ENCODE measurements at regions not wholly inside any gene's neighbourhood (a gene's known extent, or its start where the extent isn't known, plus 50 kb on each side); places are given as distances from the start of the nearest gene placed in this dataset.
"Not testable (repeated sequence)": the region's sequence is repeated elsewhere in the genome, so short reads cannot be mapped to it uniquely, and the experiment has no call there.

- Histone ChIP-seq H3K9me3 (ENCODE audit: control insufficient read depth in 1 of 2, low read length in 2 of 2) (peaks cover 0 to 3% of the 10 kb centered on the region in 2 donors), H3K4me1 (ENCODE audit: control insufficient read depth in 1 of 2, insufficient read depth in 2 of 2, low read length in 2 of 2) (no peaks in the 10 kb centered on the region), H3K36me3 (ENCODE audit: control insufficient read depth in 1 of 2, insufficient read depth in 2 of 2, low read length in 2 of 2) (no peaks in the 10 kb centered on the region), H3K4me3 (ENCODE audit: low read depth in 1 of 2, low read length in 2 of 2) (no peak overlapping the region), H3K27me3 (ENCODE audit: control insufficient read depth in 1 of 2, insufficient read depth in 2 of 2, low read length in 2 of 2) (no peaks in the 10 kb centered on the region), H3K27ac (ENCODE audit: low read depth, low read length) (no peak overlapping the region), H3K9ac (ENCODE audit: low read depth in 1 of 2, low read length in 2 of 2) (no peak overlapping the region)
These were observed 1337.6 kb upstream of the SLC39A10 start for GRCh38 chr2:194319222-194319992.

GRCh38 chr2:194314042-194314441 lies 1343.0 kb upstream of the SLC39A10 start:
- H3K9me3 ChIP-seq (ENCODE audit: control insufficient read depth in 1 of 2, low read length in 2 of 2) = peaks cover 0 to 3% of the 10 kb centered on the region in 2 donors
- H3K4me1 ChIP-seq (ENCODE audit: control insufficient read depth in 1 of 2, insufficient read depth in 2 of 2, low read length in 2 of 2) = no peaks in the 10 kb centered on the region
- no peak overlapping the region for H3K9ac ChIP-seq (ENCODE audit: low read depth in 1 of 2, low read length in 2 of 2)
- H3K27me3 ChIP-seq (ENCODE audit: control insufficient read depth in 1 of 2, insufficient read depth in 2 of 2, low read length in 2 of 2) = no peaks in the 10 kb centered on the region
- H3K36me3 ChIP-seq (ENCODE audit: control insufficient read depth in 1 of 2, insufficient read depth in 2 of 2, low read length in 2 of 2) = no peaks in the 10 kb centered on the region
- no peak overlapping the region for H3K27ac ChIP-seq (ENCODE audit: low read depth, low read length)
- no peak overlapping the region for H3K4me3 ChIP-seq (ENCODE audit: low read depth in 1 of 2, low read length in 2 of 2)

GRCh38 chr2:194304191-194304590 lies 1352.8 kb upstream of the SLC39A10 start:
- Histone ChIP-seq H3K4me1 (ENCODE audit: control insufficient read depth in 1 of 2, insufficient read depth in 2 of 2, low read length in 2 of 2) (no peaks in the 10 kb centered on the region), H3K27ac (ENCODE audit: low read depth, low read length) (no peak overlapping the region), H3K9me3 (ENCODE audit: control insufficient read depth in 1 of 2, low read length in 2 of 2) (no peaks in the 10 kb centered on the region), H3K27me3 (ENCODE audit: control insufficient read depth in 1 of 2, insufficient read depth in 2 of 2, low read length in 2 of 2) (no peaks in the 10 kb centered on the region), H3K9ac (ENCODE audit: low read depth in 1 of 2, low read length in 2 of 2) (no peak overlapping the region), H3K4me3 (ENCODE audit: low read depth in 1 of 2, low read length in 2 of 2) (no peak overlapping the region), H3K36me3 (ENCODE audit: control insufficient read depth in 1 of 2, insufficient read depth in 2 of 2, low read length in 2 of 2) (no peaks in the 10 kb centered on the region)

- Histone ChIP-seq H3K36me3 (ENCODE audit: control insufficient read depth in 1 of 2, insufficient read depth in 2 of 2, low read length in 2 of 2) (no peaks in the 10 kb centered on the region), H3K4me3 (ENCODE audit: low read depth in 1 of 2, low read length in 2 of 2) (no peak overlapping the region), H3K9ac (ENCODE audit: low read depth in 1 of 2, low read length in 2 of 2) (no peak overlapping the region), H3K27me3 (ENCODE audit: control insufficient read depth in 1 of 2, insufficient read depth in 2 of 2, low read length in 2 of 2) (no peaks in the 10 kb centered on the region), H3K27ac (ENCODE audit: low read depth, low read length) (no peak overlapping the region), H3K4me1 (ENCODE audit: control insufficient read depth in 1 of 2, insufficient read depth in 2 of 2, low read length in 2 of 2) (no peaks in the 10 kb centered on the region), H3K9me3 (ENCODE audit: control insufficient read depth in 1 of 2, low read length in 2 of 2) (no peaks in the 10 kb centered on the region)
These were observed 1355.1 kb upstream of the SLC39A10 start for GRCh38 chr2:194301946-194302345.

GRCh38 chr2:194294156-194294555 lies 1362.9 kb upstream of the SLC39A10 start:
- Histone ChIP-seq H3K27me3 (ENCODE audit: control insufficient read depth in 1 of 2, insufficient read depth in 2 of 2, low read length in 2 of 2) (no peaks in the 10 kb centered on the region), H3K9ac (ENCODE audit: low read depth in 1 of 2, low read length in 2 of 2) (no peak overlapping the region), H3K36me3 (ENCODE audit: control insufficient read depth in 1 of 2, insufficient read depth in 2 of 2, low read length in 2 of 2) (no peaks in the 10 kb centered on the region), H3K27ac (ENCODE audit: low read depth, low read length) (no peak overlapping the region), H3K4me1 (ENCODE audit: control insufficient read depth in 1 of 2, insufficient read depth in 2 of 2, low read length in 2 of 2) (no peaks in the 10 kb centered on the region), H3K9me3 (ENCODE audit: control insufficient read depth in 1 of 2, low read length in 2 of 2) (no peaks in the 10 kb centered on the region), H3K4me3 (ENCODE audit: low read depth in 1 of 2, low read length in 2 of 2) (no peak overlapping the region)

- H3K4me3 ChIP-seq (ENCODE audit: low read depth in 1 of 2, low read length in 2 of 2) = no peak overlapping the region
- no peaks in the 10 kb centered on the region for H3K9me3 ChIP-seq (ENCODE audit: control insufficient read depth in 1 of 2, low read length in 2 of 2)
- H3K9ac ChIP-seq (ENCODE audit: low read depth in 1 of 2, low read length in 2 of 2) = no peak overlapping the region
- H3K36me3 ChIP-seq (ENCODE audit: control insufficient read depth in 1 of 2, insufficient read depth in 2 of 2, low read length in 2 of 2) = no peaks in the 10 kb centered on the region
- no peaks in the 10 kb centered on the region for H3K4me1 ChIP-seq (ENCODE audit: control insufficient read depth in 1 of 2, insufficient read depth in 2 of 2, low read length in 2 of 2)
- no peaks in the 10 kb centered on the region for H3K27me3 ChIP-seq (ENCODE audit: control insufficient read depth in 1 of 2, insufficient read depth in 2 of 2, low read length in 2 of 2)
- no peak overlapping the region for H3K27ac ChIP-seq (ENCODE audit: low read depth, low read length)
These were observed 1365.9 kb upstream of the SLC39A10 start for GRCh38 chr2:194291104-194291503.

GRCh38 chr2:194289712-194290346 lies 1367.2 kb upstream of the SLC39A10 start:
- no peak overlapping the region for H3K27ac ChIP-seq (ENCODE audit: low read depth, low read length)
- H3K36me3 ChIP-seq (ENCODE audit: control insufficient read depth in 1 of 2, insufficient read depth in 2 of 2, low read length in 2 of 2) = no peaks in the 10 kb centered on the region

GRCh38 chr2:194276667-194277066 lies 1380.4 kb upstream of the SLC39A10 start:
- not testable (repeated sequence) for H3K9ac ChIP-seq (ENCODE audit: low read depth in 1 of 2, low read length in 2 of 2); H3K27ac ChIP-seq (ENCODE audit: low read depth, low read length); H3K27me3 ChIP-seq (ENCODE audit: control insufficient read depth in 1 of 2, insufficient read depth in 2 of 2, low read length in 2 of 2); H3K4me3 ChIP-seq (ENCODE audit: low read depth in 1 of 2, low read length in 2 of 2); H3K4me1 ChIP-seq (ENCODE audit: control insufficient read depth in 1 of 2, insufficient read depth in 2 of 2, low read length in 2 of 2); H3K9me3 ChIP-seq (ENCODE audit: control insufficient read depth in 1 of 2, low read length in 2 of 2); H3K36me3 ChIP-seq (ENCODE audit: control insufficient read depth in 1 of 2, insufficient read depth in 2 of 2, low read length in 2 of 2)

More at GRCh38 chr2:194289712-194290346, 1367.2 kb upstream of the SLC39A10 start:
- Histone ChIP-seq H3K9ac (ENCODE audit: low read depth in 1 of 2, low read length in 2 of 2) (no peak overlapping the region), H3K9me3 (ENCODE audit: control insufficient read depth in 1 of 2, low read length in 2 of 2) (no peaks in the 10 kb centered on the region), H3K4me1 (ENCODE audit: control insufficient read depth in 1 of 2, insufficient read depth in 2 of 2, low read length in 2 of 2) (no peaks in the 10 kb centered on the region), H3K27me3 (ENCODE audit: control insufficient read depth in 1 of 2, insufficient read depth in 2 of 2, low read length in 2 of 2) (no peaks in the 10 kb centered on the region), H3K4me3 (ENCODE audit: low read depth in 1 of 2, low read length in 2 of 2) (no peak overlapping the region)

GRCh38 chr2:194271293-194271961 lies 1385.6 kb upstream of the SLC39A10 start:
- Histone ChIP-seq H3K27ac (ENCODE audit: low read depth, low read length) (no peak overlapping the region), H3K4me1 (ENCODE audit: control insufficient read depth in 1 of 2, insufficient read depth in 2 of 2, low read length in 2 of 2) (no peaks in the 10 kb centered on the region), H3K4me3 (ENCODE audit: low read depth in 1 of 2, low read length in 2 of 2) (no peak overlapping the region), H3K9me3 (ENCODE audit: control insufficient read depth in 1 of 2, low read length in 2 of 2) (no peaks in the 10 kb centered on the region), H3K27me3 (ENCODE audit: control insufficient read depth in 1 of 2, insufficient read depth in 2 of 2, low read length in 2 of 2) (no peaks in the 10 kb centered on the region), H3K9ac (ENCODE audit: low read depth in 1 of 2, low read length in 2 of 2) (no peak overlapping the region), H3K36me3 (ENCODE audit: control insufficient read depth in 1 of 2, insufficient read depth in 2 of 2, low read length in 2 of 2) (no peaks in the 10 kb centered on the region)

- no peaks in the 10 kb centered on the region for H3K36me3 ChIP-seq (ENCODE audit: control insufficient read depth in 1 of 2, insufficient read depth in 2 of 2, low read length in 2 of 2)
- H3K4me3 ChIP-seq (ENCODE audit: low read depth in 1 of 2, low read length in 2 of 2) = no peak overlapping the region
- H3K4me1 ChIP-seq (ENCODE audit: control insufficient read depth in 1 of 2, insufficient read depth in 2 of 2, low read length in 2 of 2) = no peaks in the 10 kb centered on the region
- no peak overlapping the region for H3K27ac ChIP-seq (ENCODE audit: low read depth, low read length)
- H3K9me3 ChIP-seq (ENCODE audit: control insufficient read depth in 1 of 2, low read length in 2 of 2) = no peaks in the 10 kb centered on the region
- no peak overlapping the region for H3K9ac ChIP-seq (ENCODE audit: low read depth in 1 of 2, low read length in 2 of 2)
- H3K27me3 ChIP-seq (ENCODE audit: control insufficient read depth in 1 of 2, insufficient read depth in 2 of 2, low read length in 2 of 2) = no peaks in the 10 kb centered on the region
These were observed 1386.4 kb upstream of the SLC39A10 start for GRCh38 chr2:194270648-194271047.

All from duodenal mucosa (tissue), 2 donors.